COR-L47 (cell line): ENCODE measurements at regions not wholly inside any gene's neighbourhood (a gene's known extent, or its start where the extent isn't known, plus 50 kb on each side); places are given as distances from the start of the nearest gene placed in this dataset.

Experiments used
- DNase-seq: peaks from one replicate; lab custom pipeline; 2025; lab: John Stamatoyannopoulos, UW

DNA sequence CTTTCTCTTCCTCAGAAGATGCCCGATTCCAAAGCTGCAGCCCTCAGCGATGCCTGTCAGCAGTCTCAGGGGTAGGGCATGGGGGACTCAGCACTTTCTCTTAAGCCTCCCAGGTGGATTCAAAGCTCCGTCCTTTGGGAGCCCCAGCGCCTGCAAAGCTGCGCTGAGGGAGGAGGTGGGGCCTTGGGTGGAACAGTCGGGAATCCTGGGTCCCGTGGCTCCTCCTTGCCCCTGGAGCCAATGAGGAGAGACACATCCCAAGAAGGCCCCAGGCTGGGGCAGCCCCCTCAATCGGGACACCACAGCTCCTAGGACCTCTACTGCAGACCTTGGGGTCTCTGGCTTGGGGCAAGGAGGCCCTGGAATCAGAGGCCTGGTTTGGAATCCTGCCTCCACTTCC lies 227.5 kb upstream of the IGF1R start:
- no peak for DNase-seq

DNA sequence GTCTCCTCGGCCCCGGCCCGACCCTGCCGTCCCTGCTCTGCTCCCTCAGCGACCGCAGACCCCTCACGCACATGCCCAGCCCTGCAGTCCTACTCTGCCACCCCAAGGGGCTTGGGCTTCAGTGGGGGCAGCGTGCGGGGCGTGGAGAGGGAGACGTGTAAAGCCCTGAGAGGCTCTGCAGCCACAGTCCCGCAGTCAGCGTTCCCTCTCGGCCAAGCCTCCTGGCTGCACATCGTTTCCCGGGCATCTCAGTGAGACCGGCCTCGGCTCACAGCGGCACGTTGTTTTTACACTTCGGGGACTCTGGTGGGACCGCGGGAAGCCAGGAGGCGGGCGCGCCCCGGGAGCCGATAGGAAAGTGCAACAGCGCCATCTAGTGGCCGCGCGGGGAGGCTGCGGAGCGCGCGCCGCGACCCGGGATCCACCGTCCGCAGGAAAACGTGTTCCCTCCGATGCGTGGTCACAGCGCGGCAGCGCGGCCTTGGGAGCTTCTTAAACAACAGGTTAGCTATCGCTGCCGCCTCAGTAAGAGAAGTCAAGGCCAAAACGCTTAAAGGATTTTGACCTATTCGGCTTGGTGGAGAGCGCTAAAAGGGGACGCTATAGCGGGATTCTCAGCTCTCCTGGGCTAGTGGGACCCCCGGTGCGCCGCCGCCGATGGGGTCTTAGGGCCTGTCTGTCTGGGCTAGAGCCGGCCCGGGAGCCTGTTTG lies 226.8 kb upstream of the IGF1R start:
- peak; percentile 51 for DNase-seq

DNA sequence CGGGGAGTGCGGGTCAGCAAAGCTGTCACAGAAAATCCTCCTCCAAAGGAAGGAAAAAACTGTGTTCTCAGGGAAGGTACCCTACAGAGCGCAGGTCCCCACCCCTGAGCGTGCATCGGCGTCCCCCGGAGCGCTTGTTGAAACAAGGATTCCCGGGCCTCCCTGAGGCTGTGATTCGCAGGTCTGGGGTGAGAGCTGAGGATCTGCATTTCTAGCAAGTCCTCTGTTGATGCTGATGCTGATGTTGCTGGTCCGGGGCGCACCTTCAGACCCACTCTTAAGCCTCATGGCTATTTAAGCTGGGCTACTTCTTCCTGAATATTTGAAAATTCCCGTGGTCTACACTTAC lies 226.2 kb upstream of the IGF1R start:
- no peak for DNase-seq

DNA sequence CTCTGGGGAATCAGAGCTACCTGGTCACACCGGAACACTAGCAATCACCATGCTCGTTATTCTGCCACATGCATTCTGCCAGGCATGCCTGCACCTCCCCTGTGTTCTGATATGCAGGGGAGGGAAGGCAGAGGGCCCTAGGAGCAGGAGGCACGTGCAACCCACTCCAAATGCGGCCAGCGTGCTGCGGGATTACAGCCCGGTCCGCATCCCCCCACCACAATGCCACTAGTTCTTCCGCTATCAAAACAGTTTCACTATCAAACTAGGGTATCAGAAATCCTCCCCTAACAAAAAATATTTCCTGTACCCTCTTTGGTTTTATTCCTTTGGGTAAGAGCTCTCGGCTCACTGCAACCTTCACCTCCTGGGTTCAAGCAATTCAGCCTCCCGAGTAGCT lies 223.2 kb upstream of the IGF1R start:
- DNase-seq = no peak

DNA sequence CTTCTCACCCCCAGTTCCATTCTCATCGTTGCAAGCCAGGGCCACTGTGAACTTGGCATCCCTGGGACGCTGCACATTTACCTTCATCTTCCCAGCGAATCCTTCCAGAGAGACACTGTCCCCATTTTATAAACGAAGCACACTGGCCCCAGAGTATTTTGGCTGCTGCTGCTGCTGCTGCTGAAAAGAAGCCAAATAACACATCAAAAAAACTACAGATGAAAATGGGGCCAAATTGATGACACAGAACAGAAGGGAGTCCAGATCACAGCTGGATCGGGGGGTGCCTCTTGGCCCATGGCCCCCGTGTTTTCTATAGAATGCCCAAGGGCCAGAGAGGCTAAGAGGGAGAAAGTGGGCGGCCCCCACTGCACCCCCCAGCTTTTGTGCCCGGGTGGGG lies 221.0 kb upstream of the IGF1R start:
- DNase-seq = no peak

DNA sequence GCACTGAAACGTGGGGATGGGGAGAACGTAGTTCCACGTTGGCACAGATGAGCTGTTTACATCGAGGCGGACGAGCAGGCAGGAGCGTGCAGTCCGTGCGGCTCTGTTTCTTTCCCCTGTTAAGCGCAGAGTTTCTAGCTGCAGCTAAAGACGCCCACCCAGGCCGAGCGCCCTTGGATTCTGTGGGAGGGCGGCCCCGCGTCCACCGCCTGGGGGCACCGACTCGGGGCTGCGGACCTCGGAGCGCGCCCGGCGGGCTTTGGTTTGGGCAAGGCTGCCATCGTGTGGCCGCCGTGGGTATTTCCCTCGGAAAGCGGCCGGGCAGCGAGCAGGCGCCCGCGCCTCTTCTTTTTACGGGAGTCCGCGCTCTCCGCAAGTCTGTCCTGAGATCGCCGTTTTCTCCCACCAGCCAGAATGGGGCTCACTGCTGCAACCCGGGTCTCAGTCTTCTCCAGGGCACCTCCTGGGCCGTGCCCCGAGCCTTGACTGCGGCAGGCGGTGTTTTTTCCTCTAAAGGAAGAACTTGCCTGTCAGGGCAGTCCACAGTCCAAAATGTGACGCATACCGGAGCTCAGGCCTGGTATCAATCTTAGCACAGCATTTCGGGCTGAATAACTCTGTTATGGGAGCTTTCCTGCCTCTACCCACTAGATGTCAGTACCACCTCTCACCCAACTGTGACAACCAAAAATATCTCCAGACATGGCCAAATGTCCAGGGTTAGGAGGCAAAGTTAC lies 219.9 kb upstream of the IGF1R start:
- DNase-seq = peak; percentile 30

DNA sequence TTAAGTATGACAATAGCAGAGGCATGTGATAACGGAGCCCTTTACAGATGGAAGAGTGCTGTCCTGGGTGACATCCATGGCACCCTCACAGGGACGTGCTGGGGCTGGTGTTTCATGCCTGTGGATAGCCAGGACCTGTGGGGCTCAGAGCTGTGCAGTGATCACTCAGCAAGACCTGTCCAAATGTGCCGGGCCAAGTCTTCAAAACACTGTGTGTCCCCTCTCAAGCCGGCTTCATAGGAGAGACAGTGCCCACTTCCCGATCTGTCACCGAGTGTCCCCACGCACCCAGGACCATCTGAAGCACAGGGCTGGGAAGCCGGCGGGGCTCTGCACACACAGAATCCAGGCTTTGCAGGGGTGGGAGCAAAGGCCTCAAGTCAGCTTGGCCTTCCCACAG lies 217.2 kb upstream of the IGF1R start:
- no peak for DNase-seq

DNA sequence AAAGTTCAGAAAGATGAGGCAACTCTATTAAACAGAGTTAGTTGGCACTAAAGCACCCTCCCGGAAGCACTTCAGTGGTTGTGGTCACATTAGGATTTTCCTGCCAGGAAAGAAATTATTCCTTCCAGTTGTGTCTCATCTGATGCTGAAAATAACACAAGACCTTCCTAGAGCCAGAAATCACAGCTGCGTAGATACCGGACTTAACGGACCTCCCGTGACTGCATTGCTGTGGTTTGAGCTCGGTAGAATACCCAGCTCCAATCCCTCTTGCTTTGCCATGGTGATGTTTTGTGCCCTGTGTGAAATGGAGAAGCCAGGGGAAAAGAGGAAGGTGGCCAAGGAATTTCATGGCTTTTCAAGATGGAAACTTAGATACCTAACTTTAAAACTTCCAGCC lies 215.0 kb upstream of the IGF1R start:
- DNase-seq = no peak

DNA sequence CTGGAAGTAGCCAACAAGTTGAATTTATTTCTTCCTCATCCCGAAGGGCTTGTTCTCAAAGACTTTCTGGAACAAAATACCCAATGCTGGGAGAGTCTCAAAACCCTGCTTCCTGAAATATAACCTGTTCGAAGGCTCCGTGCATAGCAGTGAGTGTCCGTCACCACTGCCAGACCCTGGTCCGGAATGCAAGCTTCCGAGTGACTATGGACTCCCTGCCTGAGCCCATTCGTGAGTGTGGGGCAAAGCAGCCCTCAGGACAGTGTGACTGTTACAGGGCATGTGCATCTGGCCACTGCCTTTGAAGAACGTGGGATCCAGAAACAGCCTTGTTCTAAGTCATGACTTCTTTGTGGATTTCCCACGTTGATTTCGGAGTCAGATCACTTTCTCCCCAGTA lies 214.5 kb upstream of the IGF1R start:
- no peak for DNase-seq

DNA sequence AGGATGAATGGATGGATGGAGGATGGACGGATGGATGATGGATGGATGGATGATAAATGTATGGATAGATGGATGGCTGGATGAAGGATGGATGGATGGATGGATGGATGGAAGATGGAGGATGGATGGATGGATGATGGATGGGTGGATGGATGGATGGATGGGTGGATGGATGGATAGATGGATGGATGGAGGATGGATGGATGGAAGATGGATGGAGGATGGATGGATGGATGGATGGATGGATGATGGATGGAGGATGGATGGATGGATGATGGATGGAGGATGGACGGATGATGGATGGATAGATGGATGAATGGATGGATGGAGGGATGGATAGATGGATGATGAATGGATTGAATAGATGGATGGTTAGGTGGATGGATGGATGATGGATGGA lies 210.6 kb upstream of the IGF1R start:
- DNase-seq = no peak

DNA sequence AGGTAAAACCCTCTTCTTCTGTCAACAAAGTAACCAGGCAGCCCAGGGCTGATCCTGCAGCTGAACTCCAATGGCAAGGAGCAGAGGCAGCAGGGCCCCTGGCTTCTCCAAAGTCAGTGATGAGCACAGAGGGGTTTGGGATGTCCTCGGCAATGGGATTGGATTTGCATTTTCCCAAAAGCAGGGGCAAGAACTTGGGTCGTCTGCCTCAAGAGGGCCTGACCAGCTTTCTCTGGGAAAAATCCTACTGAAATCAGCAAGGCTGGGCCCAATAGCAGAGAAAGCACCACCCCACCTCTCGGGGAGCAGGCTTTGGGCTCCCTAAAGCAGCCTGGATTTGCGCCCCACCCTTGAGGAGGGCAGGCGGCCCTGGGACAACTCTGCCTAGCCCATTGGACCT lies 210.0 kb upstream of the IGF1R start:
- no peak for DNase-seq

DNA sequence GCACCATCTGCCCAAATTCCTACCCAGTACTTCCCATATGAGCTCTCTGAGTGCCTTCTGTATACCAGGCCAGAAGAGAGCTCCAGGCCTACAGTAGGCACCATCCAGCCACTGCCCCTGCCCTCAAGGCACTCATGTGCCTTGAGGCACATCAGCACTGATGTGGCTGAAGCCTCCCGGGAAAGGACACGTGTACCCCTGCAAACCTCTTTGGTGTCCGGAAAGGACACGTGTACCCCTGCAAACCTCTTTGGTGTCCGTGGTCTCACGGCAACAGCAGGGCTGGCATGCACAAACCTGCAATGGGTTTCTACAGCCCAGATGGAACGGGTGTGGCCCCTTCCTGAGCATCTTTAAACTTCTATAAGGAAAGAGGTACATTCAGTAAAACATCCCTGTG lies 209.4 kb upstream of the IGF1R start:
- no peak for DNase-seq

DNA sequence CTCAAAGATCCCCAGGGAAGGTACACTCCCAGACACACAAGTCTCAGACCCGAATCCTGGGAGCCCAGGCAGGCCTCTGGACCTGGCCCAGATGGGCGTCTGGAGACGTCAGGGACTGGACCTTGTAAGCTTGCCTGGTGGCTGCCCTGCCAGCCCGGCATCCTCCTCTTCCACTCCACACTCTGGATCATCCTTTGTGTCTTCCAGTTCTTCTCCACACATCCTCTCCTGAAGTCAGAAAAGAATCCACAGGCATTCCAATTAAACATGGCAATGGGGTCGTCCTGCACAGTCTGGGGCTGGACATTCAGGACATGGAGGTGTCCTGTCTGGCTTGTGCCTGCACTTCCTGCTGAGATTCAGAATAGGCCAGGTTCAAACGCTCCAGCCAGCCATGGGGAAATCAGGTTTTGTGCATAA lies 208.8 kb upstream of the IGF1R start:
- DNase-seq = no peak

DNA sequence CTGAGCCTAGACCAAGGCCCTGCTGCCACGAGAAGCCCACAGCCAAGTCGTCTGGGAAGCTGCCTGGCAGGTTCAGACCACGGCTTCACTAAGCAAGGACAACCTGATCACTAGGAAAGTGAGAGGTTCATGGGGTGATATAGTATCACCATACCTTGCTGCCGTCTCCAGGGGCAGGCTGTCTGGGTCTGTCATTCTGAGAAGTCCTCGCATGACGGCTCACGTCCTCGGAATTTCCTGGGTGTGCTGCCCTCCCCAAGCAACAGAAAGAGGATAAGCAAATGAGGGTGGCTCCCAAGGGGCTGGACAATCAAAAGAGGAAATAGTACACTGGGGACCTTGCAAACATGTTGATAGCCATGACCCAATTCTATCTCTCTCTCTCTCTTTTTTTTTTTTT lies 207.4 kb upstream of the IGF1R start:
- DNase-seq = no peak

DNA sequence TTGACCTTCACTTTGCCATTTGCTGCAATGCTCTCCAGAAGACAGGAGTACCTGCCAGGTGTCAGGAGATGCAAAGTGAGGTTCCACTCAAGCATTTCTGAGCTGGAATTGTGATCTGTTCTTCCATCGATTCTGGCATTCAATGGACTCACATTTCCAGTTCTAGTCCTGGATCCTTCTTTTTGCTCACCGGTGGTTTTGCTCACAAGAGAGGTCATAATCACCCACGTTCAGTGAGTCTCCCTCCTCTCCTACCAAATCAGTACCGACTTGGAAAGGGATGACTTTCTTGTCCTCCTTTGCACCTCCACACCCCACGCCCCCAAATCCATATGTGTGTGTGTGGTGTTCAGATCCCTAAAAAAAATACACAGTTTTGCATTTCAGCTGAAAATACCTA lies 206.7 kb upstream of the IGF1R start:
- no peak for DNase-seq

DNA sequence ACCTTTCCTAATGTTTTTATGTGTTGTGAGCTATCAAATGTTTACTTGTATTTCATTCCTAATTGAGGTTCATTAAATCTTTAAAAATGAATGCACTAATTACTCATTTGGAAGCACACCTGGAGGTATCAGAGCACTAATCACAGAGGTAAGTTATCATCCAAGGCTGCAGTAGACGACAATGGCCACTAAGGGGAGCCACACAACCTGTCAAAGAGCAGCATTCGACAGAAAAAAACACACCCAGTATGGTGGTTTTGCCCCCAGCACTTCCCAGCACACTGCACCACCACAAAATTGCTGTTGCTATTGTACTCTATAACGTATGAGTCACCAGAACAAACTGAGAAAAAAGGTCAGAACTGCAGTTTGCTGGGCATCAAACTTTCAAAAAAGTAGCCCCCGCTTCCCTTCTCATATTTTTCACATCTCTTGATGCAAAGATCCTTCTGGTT lies 205.9 kb upstream of the IGF1R start:
- DNase-seq = peak; percentile 73

DNA sequence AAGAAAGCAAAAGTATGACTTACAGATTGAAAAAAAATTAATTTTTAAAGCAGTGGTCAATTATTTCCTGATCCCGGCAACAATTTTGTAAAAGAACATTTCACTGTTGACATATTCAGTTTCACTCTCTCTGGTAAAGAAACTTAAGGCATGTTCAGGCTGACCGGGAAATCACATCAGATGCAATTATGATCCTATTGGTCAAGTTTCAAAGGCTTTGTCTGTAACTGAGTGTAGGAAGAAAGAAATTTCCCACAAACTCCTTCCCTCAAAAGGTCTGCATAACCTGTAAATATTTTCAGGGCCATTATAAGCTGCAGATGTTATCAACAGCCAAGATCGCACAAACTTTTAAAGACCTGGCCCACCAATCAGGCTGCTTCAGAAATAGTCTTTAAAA lies 205.4 kb upstream of the IGF1R start:
- no peak for DNase-seq

DNA sequence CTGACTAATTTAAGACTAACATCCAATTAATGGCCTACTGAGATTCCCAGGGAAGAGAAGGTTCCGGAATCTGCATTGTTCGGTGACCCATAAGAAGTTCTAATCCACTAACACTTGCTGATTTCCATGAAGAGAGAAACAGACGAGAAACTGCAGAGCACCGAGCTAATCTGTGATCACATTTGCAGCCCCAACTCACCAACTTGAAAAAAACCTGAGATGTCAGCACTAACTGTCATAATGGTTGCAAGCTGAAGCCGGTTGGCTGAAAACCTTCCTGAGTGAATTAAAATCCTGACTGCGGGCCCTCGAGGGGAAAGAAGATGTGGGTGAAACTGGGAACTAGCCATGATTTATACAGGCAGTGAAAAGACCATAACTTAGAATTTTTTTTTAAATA lies 204.8 kb upstream of the IGF1R start:
- no peak for DNase-seq

DNA sequence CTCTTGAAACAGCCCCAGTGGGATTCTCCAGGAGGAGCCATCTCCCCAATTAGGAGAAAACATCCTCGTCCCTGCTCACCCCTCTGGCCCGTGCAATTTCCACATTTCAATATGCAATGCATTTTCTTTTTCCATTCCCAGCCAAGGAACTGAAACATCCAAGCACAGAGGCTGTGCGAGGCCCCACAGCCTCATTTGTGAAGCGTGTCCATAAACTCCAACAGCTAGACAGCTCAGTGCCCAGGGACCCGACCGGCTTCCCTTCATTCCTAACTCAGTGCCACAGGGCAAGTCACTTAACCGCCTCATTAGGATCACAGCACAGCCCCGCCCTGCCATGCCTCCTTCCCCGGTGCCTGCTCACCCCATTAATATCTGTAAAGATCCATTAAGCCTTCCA lies 204.2 kb upstream of the IGF1R start:
- DNase-seq = no peak

DNA sequence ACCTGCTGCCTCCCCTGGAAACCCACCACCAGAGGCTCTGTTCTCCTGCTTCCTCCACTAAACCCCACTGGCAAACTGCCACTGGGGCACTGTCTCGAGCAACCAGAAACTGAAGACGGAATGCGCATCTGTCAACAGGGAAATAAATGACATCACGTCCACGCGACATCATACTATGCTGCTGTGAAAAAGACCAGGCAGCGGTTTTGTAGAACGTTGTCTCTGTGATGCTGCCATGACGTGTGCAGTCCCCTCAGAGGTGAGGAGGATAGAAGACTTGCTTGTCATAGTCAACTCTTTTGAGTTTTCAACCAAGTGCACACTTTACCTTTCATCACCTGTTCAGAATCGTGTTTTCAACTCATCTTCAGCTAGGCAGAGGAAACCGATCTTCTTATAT lies 203.0 kb upstream of the IGF1R start:
- no peak for DNase-seq

DNA sequence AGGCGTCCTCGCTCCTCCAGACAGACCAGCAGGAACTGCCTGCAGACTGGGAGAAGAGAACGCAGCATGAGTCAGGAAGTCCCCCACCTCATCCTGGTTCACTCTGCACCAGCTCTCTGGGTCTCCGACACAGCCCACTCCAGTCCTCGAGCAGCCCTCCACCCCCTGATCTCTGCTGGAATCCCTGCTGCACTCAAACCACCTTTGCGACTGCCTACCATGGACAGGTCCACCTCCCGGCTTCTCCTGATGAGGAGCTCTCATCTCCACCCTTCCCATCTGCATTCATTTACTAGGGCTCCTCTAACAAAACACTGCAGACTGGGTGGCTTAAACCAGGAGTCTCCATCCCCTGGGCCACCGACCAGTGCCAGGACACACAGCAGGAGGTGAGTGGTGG lies 202.3 kb upstream of the IGF1R start:
- DNase-seq = no peak

DNA sequence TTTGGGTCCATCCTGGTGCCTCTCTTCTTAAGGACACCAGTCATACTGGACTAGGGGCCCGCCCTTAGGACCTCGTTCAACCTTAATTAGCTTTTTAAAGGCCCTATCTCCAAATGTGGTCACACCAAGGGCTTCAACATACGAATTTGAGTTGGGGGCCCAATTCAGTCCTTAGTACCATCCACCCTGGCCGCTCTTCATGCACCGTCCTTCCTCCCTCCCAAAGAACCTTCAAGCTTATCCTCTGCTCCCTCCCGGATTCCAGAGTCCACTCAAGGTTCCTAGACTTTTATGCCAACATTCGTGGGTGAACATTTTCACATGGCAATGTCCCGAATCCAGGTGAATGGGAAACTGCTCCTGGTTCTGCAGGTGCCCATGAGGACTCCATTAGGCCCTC lies 201.3 kb upstream of the IGF1R start:
- DNase-seq = no peak

DNA sequence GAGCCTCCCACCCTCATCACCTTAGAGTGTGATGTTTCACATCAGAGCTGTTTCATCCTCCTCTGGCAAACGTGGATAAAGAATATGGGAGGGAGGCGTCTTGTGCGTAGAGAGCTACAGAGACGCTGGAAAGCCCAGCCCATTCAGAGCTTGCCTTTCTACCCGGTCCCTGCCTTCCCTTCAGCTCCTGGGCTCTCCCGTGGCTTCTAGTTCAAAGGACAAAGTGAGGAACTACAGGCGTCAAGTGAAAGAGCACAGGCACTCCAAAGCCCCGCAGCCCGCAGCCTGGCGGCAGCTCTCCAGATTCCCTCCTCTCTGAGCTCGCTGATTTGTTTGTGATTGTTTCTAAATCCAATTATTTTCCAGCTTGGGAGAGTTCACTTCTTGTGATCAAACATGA lies 197.1 kb upstream of the IGF1R start:
- no peak for DNase-seq

DNA sequence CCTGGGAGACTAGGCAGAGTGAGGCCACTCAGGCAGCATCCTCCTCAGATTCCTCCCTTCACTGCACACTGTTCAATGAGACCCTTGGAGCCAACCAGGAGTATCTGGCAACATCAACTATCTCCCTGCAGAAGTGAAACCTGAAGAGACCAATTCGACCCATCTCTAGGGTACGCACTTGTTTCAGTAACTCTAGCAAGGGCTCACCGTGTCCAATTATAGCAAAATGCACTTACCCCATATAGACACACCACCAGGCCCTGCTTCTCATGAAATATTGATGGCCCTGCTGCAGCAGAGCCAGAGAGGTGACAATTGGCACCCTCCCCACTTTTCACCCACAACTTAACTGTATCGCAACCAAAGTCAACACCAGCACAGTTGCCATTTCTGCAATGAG lies 196.1 kb upstream of the IGF1R start:
- no peak for DNase-seq
